Glutamatergic neuron (in vitro differentiated cells): ENCODE measurements at regions not wholly inside any gene's neighbourhood (a gene's known extent, or its start where the extent isn't known, plus 50 kb on each side); places are given as distances from the start of the nearest gene placed in this dataset.

Experiments used
- DNase-seq: peaks from one replicate; pipeline ENCODE4 v3.0.0; 2022
- H3K27ac Mint-ChIP-seq: one replicate; pipeline ENCODE4 v1.8.0; 2020; ENCODE audit warnings: mild to moderate bottlenecking, mixed read lengths, inconsistent platforms; ENCODE audit not compliant: unreplicated experiment
- H3K27me3 Mint-ChIP-seq: one replicate; pipeline ENCODE4 v1.8.0; 2020; ENCODE audit warnings: mild to moderate bottlenecking, moderate library complexity, mixed read lengths, inconsistent platforms; ENCODE audit not compliant: unreplicated experiment
- H3K36me3 Mint-ChIP-seq: one replicate; pipeline ENCODE4 v1.8.0; 2020; ENCODE audit warnings: mild to moderate bottlenecking, mixed read lengths, inconsistent platforms; ENCODE audit not compliant: unreplicated experiment
- H3K4me1 Mint-ChIP-seq: one replicate; pipeline ENCODE4 v1.8.0; 2020; ENCODE audit warnings: mild to moderate bottlenecking, low read depth, mixed read lengths, inconsistent platforms; ENCODE audit not compliant: unreplicated experiment
- H3K4me3 Mint-ChIP-seq: one replicate; pipeline ENCODE4 v1.8.0; 2020; ENCODE audit warnings: mild to moderate bottlenecking, mixed read lengths, inconsistent platforms; ENCODE audit not compliant: unreplicated experiment
- H3K9me3 Mint-ChIP-seq: one replicate; pipeline ENCODE4 v1.8.0; 2020; ENCODE audit warnings: mild to moderate bottlenecking, moderate library complexity, mixed read lengths, inconsistent platforms; ENCODE audit not compliant: unreplicated experiment
- CTCF ChIP-seq: fragments of 200-600 bp; sonication (generic); IDR thresholded peaks from one replicate; pipeline ENCODE4 v1.5.0; 2021; ENCODE audit not compliant: partially characterized antibody, unreplicated experiment

- Mint-ChIP-seq H3K27me3 (no peaks in the 10 kb centered on the region), H3K4me1 (no peaks in the 10 kb centered on the region)
- no peak for TF ChIP-seq CTCF
Measured at GRCh38 chr5:163756170-163756569, 250.8 kb downstream of the MAT2B start.

GRCh38 chr5:163757344-163757743 lies 251.9 kb downstream of the MAT2B start:
- H3K4me3 Mint-ChIP-seq: no peak overlapping the region
- no peaks in the 10 kb centered on the region for H3K36me3 Mint-ChIP-seq
- no peak for TF ChIP-seq CTCF
- no peak for DNase-seq
- no peaks in the 10 kb centered on the region for H3K4me1 Mint-ChIP-seq
- H3K27me3 Mint-ChIP-seq: no peaks in the 10 kb centered on the region
- H3K27ac Mint-ChIP-seq: no peak overlapping the region
- H3K9me3 Mint-ChIP-seq: no peaks in the 10 kb centered on the region

More at GRCh38 chr5:163756170-163756569, 250.8 kb downstream of the MAT2B start:
- no peak overlapping the region for H3K4me3 Mint-ChIP-seq
- H3K9me3 Mint-ChIP-seq: no peaks in the 10 kb centered on the region
- H3K27ac Mint-ChIP-seq: no peak overlapping the region
- H3K36me3 Mint-ChIP-seq: no peaks in the 10 kb centered on the region
- DNase-seq: no peak

- Mint-ChIP-seq H3K9me3 (no peaks in the 10 kb centered on the region), H3K27ac (no peak overlapping the region), H3K4me1 (no peaks in the 10 kb centered on the region), H3K27me3 (no peaks in the 10 kb centered on the region), H3K36me3 (no peaks in the 10 kb centered on the region), H3K4me3 (no peak overlapping the region)
- DNase-seq: no peak
- no peak for TF ChIP-seq CTCF
Measured at GRCh38 chr5:163758283-163758711, 252.9 kb downstream of the MAT2B start.

GRCh38 chr5:163759000-163759704 lies 253.7 kb downstream of the MAT2B start:
- H3K27me3 Mint-ChIP-seq: no peaks in the 10 kb centered on the region
- no peak for TF ChIP-seq CTCF
- H3K9me3 Mint-ChIP-seq: no peaks in the 10 kb centered on the region
- DNase-seq: no peak
- H3K36me3 Mint-ChIP-seq: no peaks in the 10 kb centered on the region
- H3K4me3 Mint-ChIP-seq: no peak overlapping the region
- H3K4me1 Mint-ChIP-seq: no peaks in the 10 kb centered on the region
- no peak overlapping the region for H3K27ac Mint-ChIP-seq

- Mint-ChIP-seq H3K9me3 (no peaks in the 10 kb centered on the region), H3K4me3 (no peak overlapping the region), H3K4me1 (no peaks in the 10 kb centered on the region), H3K36me3 (no peaks in the 10 kb centered on the region), H3K27me3 (no peaks in the 10 kb centered on the region), H3K27ac (no peak overlapping the region)
- no peak for DNase-seq
- TF ChIP-seq CTCF: no peak
Measured at GRCh38 chr5:163760498-163760897, 255.1 kb downstream of the MAT2B start.
